Stimulated activated naive CD8-positive, alpha-beta T cell treated with anti-CD3 and anti-CD28 coated beads, Interleukin-15, Interleukin-2, amounts not matched to agents 100 U/mL and 50 U/mL, for 24 hours (primary cell): ENCODE measurements at regions not wholly inside any gene's neighbourhood (a gene's known extent, or its start where the extent isn't known, plus 50 kb on each side); places are given as distances from the start of the nearest gene placed in this dataset.
"Not testable (repeated sequence)": the region's sequence is repeated elsewhere in the genome, so short reads cannot be mapped to it uniquely, and the experiment has no call there.

Source experiments
- ATAC-seq: fragments of 150-1000 bp; cut with Tn5 transposase; one replicate; pipeline ENCODE4 v1.10.0; 2021
- DNase-seq: peaks from one replicate; pipeline ENCODE4 v3.0.0; 2021

DNA sequence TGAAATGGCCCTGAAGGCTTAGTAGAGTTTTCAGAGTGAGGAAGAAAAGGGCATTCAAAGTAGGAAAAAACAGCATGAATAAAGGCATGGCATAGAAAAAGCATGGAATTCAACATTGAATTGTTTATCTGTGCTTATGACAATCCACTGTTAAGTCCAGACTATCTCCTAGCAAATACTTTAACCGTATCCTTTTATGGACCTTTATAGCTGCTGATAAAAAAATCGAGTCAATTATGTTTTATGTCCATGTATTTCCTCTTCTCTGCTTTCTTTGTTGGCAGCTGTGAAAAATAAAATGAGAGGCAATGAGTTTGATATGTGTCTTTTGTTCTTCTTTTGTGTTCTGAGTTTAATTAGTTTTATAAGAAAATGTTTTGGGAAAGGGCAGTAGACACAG is 70.4 kb downstream of the TDRD15 start:
- ATAC-seq (no peak), DNase-seq (no peak)

DNA sequence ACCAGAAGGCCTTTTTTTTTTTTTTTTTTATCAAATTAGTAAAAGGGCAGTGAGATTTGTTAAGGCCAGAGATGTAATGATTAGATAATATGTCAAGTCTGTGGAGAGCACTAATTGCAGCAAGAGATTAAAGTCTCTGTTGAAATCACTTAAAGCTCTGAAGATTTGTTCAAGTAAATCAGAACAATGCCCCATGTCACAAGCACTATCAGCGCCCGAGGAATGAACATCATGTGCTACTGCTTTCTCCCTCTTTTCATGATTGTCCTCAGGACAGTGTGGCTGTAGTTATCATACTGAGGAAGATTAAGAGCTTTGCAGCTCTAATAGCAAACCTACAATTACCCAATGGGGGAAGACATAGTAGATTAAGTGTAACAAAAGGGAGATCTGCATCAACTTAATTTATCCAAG is 71.1 kb downstream of the TDRD15 start:
- no peak for ATAC-seq

DNA sequence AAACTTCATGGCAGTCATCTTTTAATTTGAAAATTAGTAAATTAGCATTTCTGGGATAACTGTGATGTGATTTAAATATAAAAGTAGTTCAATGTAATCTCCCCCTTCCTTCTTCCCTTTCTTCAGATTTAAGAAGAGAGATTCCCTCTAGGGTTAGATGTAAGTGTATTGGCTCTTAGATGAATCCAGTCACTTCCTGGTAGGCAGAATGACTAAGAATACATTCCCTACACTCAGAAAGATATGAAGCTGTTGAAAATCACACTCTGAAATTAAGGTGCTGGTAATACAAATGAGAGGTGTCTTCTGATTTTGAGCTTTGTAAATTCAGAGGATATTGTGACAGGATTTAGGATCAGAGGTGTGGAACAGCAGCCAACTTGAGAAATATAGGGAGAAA is 71.6 kb downstream of the TDRD15 start:
- ATAC-seq, result no peak
- no peak for DNase-seq

More for the DNA sequence above, 71.1 kb downstream of the TDRD15 start:
- DNase-seq, result no peak

DNA sequence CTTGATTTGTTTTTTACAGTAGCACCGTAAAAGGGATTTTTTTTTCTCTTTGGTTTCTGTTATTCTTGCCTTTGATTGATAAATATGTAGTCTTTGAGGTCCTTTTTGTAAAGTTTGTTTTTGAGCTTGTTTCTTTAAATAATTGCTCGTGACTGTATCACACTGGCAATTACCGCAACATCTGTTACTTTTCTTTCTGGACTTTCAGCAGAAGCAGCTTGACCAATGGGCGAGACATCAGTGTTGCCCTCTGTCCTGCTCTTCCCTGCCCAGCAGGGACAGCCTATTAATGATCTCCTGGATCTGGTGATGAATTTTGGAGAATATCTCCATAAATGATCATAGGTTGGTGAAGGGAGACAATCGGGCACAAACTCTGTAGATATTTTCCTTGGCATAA is 74.9 kb downstream of the TDRD15 start:
- ATAC-seq (no peak), DNase-seq (no peak)

DNA sequence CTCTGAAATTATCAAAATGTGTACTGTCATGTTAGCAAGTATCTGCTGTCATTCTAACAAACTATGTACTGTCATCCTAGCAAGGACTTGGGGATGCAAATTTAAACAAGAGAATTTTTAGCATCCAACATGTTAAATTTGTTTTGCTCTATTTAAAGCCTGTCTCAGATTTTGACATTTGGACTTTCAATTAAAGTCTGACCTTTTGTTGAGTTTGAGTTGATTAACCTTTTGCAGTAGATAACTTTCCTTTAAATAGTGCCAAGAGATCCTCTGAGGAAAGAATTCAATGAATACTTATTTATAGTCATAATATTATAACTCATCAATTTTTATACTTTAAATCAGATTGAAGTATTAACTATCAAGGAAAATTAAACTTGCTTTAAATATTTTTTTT is 80.2 kb downstream of the TDRD15 start:
- ATAC-seq (no peak), DNase-seq (no peak)

DNA sequence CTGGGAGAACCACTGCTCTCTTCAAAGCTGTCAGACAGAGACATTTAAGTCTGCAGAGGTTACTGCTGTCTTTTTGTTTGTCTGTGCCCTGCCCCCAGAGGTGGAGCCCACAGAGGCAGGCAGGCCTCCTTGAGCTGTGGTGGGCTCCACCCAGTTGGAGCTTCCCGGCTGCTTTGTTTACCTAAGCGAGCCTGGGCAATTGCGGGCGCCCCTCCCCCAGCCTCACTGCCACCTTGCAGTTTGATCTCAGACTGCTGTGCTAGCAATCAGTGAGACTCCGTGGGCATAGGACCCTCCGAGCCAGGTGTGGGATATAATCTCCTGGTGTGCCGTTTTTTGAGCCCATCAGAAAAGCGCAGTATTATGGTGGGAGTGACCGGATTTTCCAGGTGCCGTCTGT is 90.3 kb downstream of the TDRD15 start:
- not testable (repeated sequence) for ATAC-seq, DNase-seq

DNA sequence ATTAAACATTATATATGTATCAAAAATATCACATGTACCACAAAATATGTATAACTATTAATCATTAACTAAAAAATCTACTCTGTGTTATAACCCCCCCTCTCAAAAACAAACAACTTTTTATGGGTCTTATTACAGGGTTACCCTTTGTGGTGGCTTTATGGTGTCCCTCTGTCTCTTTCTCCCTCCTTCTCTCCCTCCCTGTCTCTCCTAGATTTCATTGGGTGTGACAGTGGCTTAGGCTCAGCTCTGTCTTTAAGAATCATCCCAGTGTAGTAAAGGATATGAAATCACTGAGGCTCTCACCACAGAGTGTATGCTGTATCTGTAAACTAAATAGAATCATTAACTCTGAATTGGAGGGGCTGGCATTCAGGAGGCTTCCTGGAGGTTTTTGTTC is 93.7 kb downstream of the TDRD15 start:
- no peak for DNase-seq
- no peak for ATAC-seq

DNA sequence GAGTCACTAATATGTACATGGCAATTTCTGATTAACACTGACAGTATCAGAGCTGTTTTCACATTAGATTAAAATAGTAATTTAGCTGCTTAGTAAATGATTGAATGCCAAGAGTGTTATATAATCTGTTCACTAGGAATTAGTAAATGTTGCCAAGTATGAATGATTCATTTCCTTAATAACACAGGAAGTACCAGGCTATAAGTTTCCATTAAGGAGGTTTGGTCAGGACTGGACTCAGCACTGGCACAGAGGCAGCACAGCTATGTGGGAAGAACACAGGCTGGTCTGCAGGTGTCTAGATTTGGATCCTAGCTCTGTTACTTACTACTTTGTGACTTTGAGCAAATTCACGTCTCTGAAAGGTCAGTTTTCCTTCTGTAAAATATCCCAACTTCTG is 97.2 kb downstream of the TDRD15 start:
- DNase-seq, result no peak
- no peak for ATAC-seq

DNA sequence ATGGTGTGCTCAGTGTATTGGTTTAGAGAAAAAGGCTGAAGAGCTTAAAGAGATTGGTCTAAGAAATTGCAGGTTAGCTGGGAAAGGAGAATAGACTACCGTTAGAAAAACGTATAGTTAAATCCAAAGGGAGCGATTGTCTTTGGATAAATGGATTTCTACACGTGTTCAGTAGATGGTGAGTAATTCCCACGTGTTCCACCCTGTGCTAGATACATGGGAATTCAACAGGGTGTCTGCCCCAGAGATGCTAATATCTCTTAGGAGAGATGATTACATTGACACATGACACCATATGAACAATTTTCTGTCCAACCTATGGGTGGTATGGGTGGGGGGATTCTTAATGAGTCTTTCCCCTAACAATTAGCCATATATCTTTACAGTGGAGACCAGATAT is 99.8 kb downstream of the TDRD15 start:
- ATAC-seq (no peak), DNase-seq (no peak)

DNA sequence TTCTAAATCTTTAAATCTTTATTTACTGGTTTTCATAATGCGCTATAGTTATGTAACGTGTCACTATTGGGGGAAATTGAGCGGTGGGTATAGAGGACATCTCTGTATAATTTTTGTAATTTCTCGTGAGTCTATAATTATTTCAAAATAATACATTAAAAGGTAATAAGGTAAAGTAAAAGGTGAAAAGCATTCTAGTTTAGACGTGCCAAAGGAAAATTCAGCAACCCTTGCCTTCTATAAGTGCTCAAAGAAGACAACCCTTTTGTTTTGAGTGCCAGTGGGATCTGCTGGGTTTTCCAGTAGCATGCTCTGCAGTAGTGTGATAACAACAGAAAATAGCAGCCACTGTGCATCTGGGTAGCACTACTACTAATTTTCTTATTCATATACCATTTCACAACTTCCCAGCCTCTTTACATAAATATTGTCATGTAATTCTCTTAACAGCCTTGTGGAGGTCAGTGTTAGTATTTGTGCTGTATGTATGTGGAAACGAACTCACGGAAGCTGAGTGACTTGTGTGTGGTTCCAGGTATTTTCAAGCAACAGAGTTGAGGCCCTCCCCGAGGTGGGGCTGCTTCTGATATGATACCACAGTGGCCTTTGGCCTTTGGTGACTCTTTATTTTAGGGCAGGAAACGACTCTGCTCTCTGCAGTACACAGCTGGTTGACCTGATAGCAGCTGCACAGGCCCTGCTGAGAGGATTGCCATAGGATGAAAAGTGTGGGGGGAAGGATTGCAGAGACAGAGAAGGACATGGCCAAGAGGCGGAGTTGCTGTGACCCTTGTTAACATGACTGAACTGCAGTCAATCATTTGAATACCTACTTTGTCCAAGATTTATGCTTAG is 104.5 kb downstream of the TDRD15 start:
- ATAC-seq (no peak), DNase-seq (no peak)

DNA sequence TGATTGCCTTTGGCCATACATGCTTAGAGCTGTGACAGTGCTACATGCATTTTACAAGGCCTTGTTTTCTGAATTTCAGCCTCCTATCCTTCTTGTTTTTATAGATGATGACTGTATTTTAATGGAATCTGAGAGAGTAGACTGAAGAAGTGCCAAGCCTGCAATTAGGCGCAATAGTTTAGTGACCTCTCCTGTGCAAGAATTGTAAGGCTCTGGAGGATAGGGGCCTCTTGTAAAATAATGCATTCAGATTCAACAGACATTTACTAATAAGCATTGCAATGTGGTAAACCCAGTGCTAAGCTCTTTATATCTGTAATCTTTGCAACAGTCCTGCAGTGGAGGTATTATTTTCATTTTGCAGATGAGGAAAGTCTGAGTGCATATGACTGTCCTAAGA is 105.5 kb downstream of the TDRD15 start:
- no peak for DNase-seq
- no peak for ATAC-seq

DNA sequence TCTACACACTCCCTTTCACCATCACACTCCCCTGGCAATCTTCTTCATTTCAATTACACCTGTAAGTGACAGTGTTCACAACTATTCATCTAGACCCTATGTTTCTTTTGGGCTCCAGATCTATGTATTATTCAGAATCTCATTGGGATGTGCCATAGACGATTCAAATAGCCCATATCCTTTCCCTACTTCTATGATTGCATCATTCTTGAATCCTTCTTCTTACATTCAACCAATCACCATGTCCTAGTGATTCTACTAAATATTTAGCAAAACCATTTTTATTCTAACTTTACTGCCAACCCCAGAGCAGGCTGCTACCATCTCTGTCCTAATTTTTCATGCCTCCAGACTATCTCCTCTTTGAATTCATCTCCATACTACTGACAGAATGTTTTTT is 106.4 kb downstream of the TDRD15 start:
- DNase-seq (no peak), ATAC-seq (no peak)

DNA sequence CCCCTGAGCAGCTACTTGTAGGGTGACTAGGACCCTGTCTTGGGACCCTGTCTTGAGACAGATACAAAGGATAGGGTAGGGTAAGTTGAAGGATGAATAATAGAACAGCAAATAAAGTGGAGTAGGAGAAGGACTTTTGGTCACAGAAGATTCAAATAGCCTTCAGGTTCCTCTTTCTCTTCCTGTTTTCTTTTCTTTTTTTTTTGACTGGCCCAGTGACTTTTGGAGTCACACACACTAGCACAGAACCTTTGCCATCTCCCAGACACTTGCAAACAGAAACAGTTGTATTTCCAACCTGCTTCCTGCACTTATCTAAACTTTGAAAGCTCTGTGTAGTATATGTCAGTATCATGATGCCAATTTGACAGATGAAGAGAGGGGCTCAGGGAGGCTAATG is 108.2 kb downstream of the TDRD15 start:
- no peak for DNase-seq

DNA sequence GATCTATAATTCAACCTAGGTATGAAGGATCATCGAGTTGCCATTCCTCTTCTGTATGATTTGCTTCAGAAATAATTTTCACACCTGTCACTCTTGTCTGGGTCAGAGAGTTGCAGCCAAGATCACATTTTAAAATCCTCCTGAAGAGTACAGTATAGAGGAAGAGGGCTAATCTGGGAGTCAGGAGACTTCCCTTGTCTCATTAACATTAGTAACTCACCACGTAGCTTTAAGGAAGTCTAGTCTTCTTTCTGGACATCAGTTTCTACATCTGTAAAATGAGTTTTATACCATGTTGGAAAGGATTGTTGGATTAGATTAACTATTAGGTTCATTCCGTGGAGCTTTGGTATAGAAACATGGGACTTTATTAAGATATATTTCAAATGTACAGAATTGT is 109.4 kb downstream of the TDRD15 start:
- DNase-seq (no peak), ATAC-seq (no peak)

More for the DNA sequence above, 108.2 kb downstream of the TDRD15 start:
- no peak for ATAC-seq

DNA sequence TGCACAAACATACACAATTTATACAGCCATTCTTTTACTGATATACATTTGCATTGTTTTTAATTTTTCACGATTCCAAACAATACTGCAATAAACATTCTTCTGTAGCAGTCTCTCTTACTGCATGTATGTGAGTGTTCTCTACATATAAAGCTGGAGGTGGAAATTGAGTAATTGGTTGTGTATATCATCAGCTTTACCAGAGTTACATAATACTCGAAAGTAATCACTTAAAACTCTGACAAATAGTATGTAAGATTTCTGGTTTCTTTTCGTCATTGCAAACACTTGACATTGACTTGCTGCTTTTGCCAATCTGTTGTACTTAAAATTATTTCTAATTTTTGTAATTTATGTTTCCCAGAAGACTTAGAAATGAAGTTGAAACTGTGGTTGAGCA is 110.2 kb downstream of the TDRD15 start:
- ATAC-seq, result no peak

DNA sequence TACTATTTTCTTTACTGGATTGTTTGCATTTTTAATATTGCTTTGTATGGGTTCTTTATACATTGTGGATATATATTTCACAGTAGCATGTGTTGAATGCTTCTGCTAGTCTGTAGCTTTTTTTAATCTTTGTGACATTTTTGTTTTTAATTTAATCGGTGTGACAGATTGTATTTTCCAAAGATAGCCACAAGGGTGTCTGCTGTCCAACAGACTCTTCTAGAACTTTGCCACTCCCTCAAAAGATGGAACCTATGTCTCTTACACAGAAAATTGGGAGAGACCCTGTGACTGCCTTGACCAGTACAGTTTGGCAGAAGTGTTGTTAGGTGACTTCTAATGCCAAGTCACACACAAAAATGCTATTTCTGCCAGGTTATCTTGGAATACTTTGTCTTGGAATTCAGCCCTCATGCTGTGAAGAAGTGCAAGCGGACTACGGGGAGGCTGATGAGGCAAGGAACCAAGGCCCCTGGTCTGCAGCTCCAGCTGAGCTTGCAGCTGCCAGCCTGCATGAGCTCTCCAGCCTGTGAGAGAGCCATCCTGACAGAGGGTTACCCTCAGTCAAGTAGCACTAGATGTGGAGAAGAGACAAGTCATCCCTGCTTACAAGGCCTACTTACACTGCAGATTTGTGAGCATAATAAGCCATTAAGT is 110.8 kb downstream of the TDRD15 start:
- DNase-seq, result no peak
- ATAC-seq, result no peak

More for the DNA sequence above, 110.2 kb downstream of the TDRD15 start:
- no peak for DNase-seq

DNA sequence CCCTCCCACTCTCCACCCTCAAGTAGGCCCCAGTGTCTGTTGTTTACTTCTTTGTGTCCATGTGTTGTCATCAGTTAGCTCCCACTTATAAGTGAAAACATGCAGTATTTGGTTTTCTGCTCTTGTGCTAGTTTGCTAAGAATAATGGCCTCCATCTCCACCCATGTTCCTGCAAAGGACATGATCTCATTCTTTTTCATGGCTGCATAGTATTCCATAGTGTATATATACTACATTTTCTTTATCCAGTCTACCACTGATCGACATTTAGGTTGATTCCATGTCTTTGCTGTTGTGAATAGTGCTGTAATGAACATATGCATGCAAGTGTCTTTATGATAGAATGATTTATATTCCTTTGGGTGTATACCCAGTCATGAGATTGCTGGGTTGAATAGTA is 116.0 kb downstream of the TDRD15 start:
- not testable (repeated sequence) for DNase-seq

DNA sequence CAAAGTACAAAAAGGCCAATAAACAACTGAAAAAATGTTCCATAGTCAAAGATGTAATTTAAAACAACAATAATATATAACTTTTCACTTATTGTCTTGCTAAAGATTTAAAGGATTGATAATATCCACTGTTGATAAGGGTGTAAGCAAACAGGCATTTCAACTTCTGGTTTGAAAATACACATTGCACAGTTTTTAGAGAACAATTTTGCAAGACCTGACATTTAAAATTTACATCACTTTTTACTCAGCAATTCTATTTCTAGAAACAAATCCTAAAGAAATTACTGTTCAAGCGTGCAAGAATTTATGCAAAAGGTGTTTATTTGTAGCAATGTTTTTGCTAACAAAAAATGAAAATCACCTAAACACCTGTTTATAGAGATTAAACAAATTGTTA is 120.4 kb downstream of the TDRD15 start:
- DNase-seq, result no peak
- ATAC-seq, result no peak

More for the DNA sequence above, 116.0 kb downstream of the TDRD15 start:
- not testable (repeated sequence) for ATAC-seq

DNA sequence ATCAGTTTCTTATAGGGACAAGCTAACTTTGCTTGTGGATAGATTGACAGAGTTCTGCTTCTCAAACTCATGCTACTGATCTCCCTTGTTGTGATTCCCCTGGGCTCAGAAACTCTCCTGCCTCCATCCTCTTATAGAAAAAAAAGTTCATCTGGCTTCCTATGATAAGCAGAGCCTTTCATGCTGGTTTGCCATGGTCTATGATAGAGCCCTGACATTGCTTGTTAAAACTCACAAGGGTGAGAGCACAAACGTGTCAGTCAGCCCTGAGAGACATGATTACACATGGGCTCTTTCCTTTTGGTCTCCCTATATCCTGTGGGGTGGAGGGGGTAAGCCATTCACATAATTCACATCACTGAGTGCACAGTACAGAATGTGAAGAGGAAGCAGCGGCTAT is 121.8 kb downstream of the TDRD15 start:
- DNase-seq (no peak), ATAC-seq (no peak)

DNA sequence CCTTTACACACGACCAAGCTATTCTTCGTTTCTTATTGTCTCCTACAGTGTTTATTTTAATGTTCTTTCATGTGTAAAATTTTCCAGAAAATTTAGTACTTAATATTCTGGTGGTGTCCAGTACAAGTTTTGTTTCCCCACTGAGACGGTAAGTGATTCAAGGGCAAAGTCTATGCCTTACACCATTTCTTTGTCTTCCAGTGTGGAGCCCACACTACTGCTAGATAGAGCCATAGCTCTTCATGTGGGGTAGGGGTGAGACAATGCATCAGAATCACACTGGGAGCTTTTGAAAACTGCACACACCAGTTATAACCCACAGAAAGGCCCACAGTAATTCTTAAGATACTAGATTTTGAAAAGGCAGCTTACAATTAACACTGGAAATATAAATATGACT is 125.6 kb downstream of the TDRD15 start:
- DNase-seq, result no peak
- no peak for ATAC-seq

DNA sequence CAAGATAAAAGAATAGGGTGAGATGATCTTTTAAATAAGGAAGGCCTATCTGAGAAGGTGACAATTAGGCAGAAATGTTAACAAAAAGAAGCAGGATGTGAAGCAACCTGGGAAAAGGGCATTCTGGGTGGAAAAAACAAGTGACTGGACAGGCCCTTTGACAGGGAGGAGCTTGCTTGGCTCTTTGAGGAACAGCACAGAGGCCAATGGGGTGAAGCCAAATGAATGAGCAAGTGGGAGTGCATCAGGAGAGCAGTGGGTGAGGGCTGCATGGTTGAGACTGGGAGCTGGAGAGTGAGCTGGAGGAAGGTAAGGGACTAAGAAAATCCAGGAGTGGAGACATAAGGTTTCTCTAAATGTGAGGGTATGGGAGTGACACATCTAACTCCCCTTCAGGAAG is 126.9 kb downstream of the TDRD15 start:
- no peak for DNase-seq

DNA sequence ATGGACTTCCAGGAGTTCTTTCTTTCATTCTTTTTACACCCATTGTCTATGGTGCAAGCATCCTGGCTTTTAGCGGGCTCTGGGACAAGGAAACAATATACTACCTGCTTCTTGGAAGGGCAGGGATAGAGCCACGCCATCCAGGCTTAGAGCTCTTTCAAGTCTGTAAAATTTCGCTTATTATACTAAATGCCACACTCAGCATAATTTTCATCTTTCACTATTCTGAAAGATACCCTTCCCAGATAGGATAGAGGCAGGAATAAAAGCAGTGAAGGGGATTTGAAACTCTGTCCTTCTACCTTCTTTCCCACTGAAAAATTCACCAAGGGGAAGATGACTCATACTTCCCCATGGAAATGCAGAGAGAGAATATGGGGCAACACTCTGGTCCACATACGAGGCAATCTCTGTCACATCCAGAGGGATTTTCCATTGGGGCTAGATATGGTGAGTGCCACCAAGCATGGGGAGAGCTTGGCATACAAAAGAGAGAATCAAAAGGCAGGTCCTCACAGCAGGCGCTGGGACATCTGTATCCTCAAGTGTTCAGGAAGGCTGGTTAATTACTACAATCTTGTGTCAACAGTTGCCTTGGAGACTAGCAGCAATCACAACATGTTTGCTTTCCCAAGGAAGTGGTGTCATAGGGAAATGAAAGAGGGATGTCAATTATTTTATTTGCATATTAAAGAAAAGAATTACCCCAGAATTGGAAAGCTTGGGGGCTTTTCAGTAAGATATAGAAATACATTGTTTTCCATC is 127.6 kb downstream of the TDRD15 start:
- ATAC-seq, result no peak
- DNase-seq, result no peak

More for the DNA sequence above, 126.9 kb downstream of the TDRD15 start:
- no peak for ATAC-seq
